IMR-90 (cell line): ENCODE measurements at regions not wholly inside any gene's neighbourhood (a gene's known extent, or its start where the extent isn't known, plus 50 kb on each side); places are given as distances from the start of the nearest gene placed in this dataset.
A peak's percentile ranks its signal among the peaks of the same experiment; 100 is the strongest.

Source experiments
- ATAC-seq: fragments of 200-7000 bp; cut with Tn5 transposase; 2 replicates; pipeline ENCODE4 v1.9.1; 2020; ENCODE audit warnings: low read depth, mild to moderate bottlenecking, moderate library complexity
- BruUV-seq: library from RNA; stranded (reverse); fragments of 400-500 nt; replicated peaks from 2 replicates; lab custom pipeline; 2021; lab: Mats Ljungman, UMichigan
- CTCF ChIA-PET: fragments of 300-600 bp; formaldehyde crosslinking; extraction: SDS; loops from one replicate; lab custom pipeline; 2021; ENCODE audit warnings: antibody characterized with exemption; lab: Yijun Ruan, JAX
- POLR2A ChIA-PET: fragments of 300-600 bp; sonication (Branson Sonifier 250); formaldehyde crosslinking; loops from one replicate; lab custom pipeline; 2022; ENCODE audit warnings: antibody characterized with exemption; ENCODE audit not compliant: unreplicated experiment; lab: Charles Lee
- DNase-seq: peaks from one replicate; pipeline ENCODE4 v3.0.0; 2013
- H2AFZ ChIP-seq: replicated peaks from 2 replicates; pipeline ENCODE3; 2013; ENCODE audit warnings: low read length, mild to moderate bottlenecking; ENCODE audit not compliant: poor library complexity
- H2AK5ac ChIP-seq: 2 replicates; pipeline ENCODE4 v1.6.1; 2013; ENCODE audit warnings: low read depth, low read length, inconsistent platforms
- H2AK9ac ChIP-seq: replicated peaks from 2 replicates; pipeline ENCODE3; 2013; ENCODE audit warnings: mild to moderate bottlenecking, low read depth, low read length, moderate library complexity; ENCODE audit not compliant: poor library complexity
- H2BK120ac ChIP-seq: 2 replicates; pipeline ENCODE4 v1.6.1; 2013; ENCODE audit warnings: low read depth, low read length, inconsistent platforms
- H2BK15ac ChIP-seq: 3 replicates; pipeline ENCODE4 v1.6.1; 2013; ENCODE audit warnings: low read depth, low read length, inconsistent platforms
- H2BK20ac ChIP-seq: 2 replicates; pipeline ENCODE4 v1.6.1; 2013; ENCODE audit warnings: low read depth, mild to moderate bottlenecking, inconsistent platforms, low read length, moderate library complexity
- H2BK5ac ChIP-seq: 2 replicates; pipeline ENCODE4 v1.6.1; 2013; ENCODE audit warnings: mild to moderate bottlenecking, low read depth, low read length, inconsistent platforms; ENCODE audit not compliant: poor library complexity, severe bottlenecking
- H3K14ac ChIP-seq: replicated peaks from 2 replicates; pipeline ENCODE4 v1.6.1; 2013; ENCODE audit warnings: low read depth, low read length, inconsistent platforms
- H3K18ac ChIP-seq: 2 replicates; pipeline ENCODE4 v1.6.1; 2013; ENCODE audit warnings: low read depth, low read length, control low read depth
- H3K23ac ChIP-seq: 2 replicates; pipeline ENCODE4 v1.6.1; 2013; ENCODE audit warnings: low read depth, low read length, inconsistent platforms
- H3K27ac ChIP-seq: 2 replicates; pipeline ENCODE4 v1.5.1; 2013; ENCODE audit warnings: mild to moderate bottlenecking, control low read depth, low read length; ENCODE audit not compliant: insufficient read depth
- H3K27me3 ChIP-seq: 2 replicates; pipeline ENCODE4 v1.6.1; 2013; ENCODE audit warnings: low read length; ENCODE audit not compliant: control insufficient read depth, insufficient read depth
- H3K36me3 ChIP-seq: 2 replicates; pipeline ENCODE4 v1.6.1; 2013; ENCODE audit warnings: low read length, mixed read lengths; ENCODE audit not compliant: control insufficient read depth, insufficient read depth
- H3K4ac ChIP-seq: 2 replicates; pipeline ENCODE4 v1.6.1; 2013; ENCODE audit warnings: low read depth, low read length, inconsistent platforms
- H3K4me1 ChIP-seq: 2 replicates; pipeline ENCODE4 v1.6.1; 2013; ENCODE audit warnings: low read length, mixed read lengths; ENCODE audit not compliant: control insufficient read depth, insufficient read depth
- H3K4me2 ChIP-seq: 2 replicates; pipeline ENCODE4 v1.6.1; 2013; ENCODE audit warnings: low read depth, mild to moderate bottlenecking, control low read depth, low read length, moderate library complexity
- H3K4me3 ChIP-seq: 2 replicates; pipeline ENCODE4 v1.5.1; 2013; ENCODE audit warnings: low read depth, mild to moderate bottlenecking, control low read depth, low read length, moderate library complexity; ENCODE audit not compliant: insufficient read depth
- H3K56ac ChIP-seq: 2 replicates; pipeline ENCODE4 v1.6.1; 2013; ENCODE audit warnings: low read length, inconsistent platforms; ENCODE audit not compliant: insufficient read depth; ENCODE audit errors: extremely low read depth
- H3K79me1 ChIP-seq, 2 experiments: 2 replicates each; pipeline ENCODE4 v1.6.1; 2013; ENCODE audit warnings: low read length in 2 of 2, inconsistent platforms in 1 of 2, low read depth in 1 of 2
- H3K9ac ChIP-seq: 2 replicates; pipeline ENCODE4 v1.6.1; 2013; ENCODE audit warnings: low read depth, low read length, control low read depth
- H3K9me1 ChIP-seq: 2 replicates; pipeline ENCODE4 v1.6.1; 2013; ENCODE audit warnings: low read length, inconsistent platforms; ENCODE audit not compliant: insufficient read depth
- H3K9me3 ChIP-seq: 2 replicates; pipeline ENCODE4 v1.6.1; 2013; ENCODE audit warnings: low read length; ENCODE audit not compliant: control insufficient read depth, insufficient read depth
- H4K20me1 ChIP-seq: 2 replicates; pipeline ENCODE4 v1.6.1; 2013; ENCODE audit warnings: low read length, inconsistent platforms; ENCODE audit not compliant: insufficient read depth
- H4K5ac ChIP-seq: 2 replicates; pipeline ENCODE4 v1.6.1; 2013; ENCODE audit warnings: mild to moderate bottlenecking, low read depth, low read length, control low read depth
- H4K8ac ChIP-seq, 2 experiments: 2 replicates each; pipeline ENCODE4 v1.6.1; 2013; ENCODE audit warnings: low read depth in 2 of 2, low read length in 2 of 2, control low read depth in 1 of 2, inconsistent platforms in 1 of 2
- H4K91ac ChIP-seq: 2 replicates; pipeline ENCODE4 v1.6.1; 2013; ENCODE audit warnings: low read depth, low read length, inconsistent platforms; ENCODE audit not compliant: insufficient read depth
- CHD1 ChIP-seq: IDR thresholded peaks from 2 replicates; pipeline ENCODE4 v1.6.1; 2012; ENCODE audit warnings: low read depth, low read length, improper control_type of control experiment
- RCOR1 ChIP-seq: IDR thresholded peaks from 2 replicates; pipeline ENCODE4 v1.6.1; 2012; ENCODE audit warnings: mild to moderate bottlenecking, low read length, improper control_type of control experiment; ENCODE audit not compliant: insufficient replicate concordance
- dilution Hi-C: fragments of 300-500 bp; cut with HindIII; formaldehyde crosslinking; loops from one replicate; pipeline ENCODE4 v1.14.3; 2018; ENCODE audit warnings: low sequenced_read_pairs; ENCODE audit not compliant: unreplicated experiment
- in situ Hi-C: fragments of 300-500 bp; cut with MboI; formaldehyde crosslinking; loops from 3 replicates; pipeline ENCODE4 v1.14.3; 2019; ENCODE audit warnings: low sequenced_read_pairs, inconsistent platforms, mixed read lengths
- intact Hi-C: fragments of 100-400 bp; cut with micrococcal nuclease; formaldehyde crosslinking; loops from 2 replicates; pipeline ENCODE4 v1.10.0; 2022
- TF ChIP-seq, protein P1 (sequence below): conservative IDR thresholded peaks from 2 replicates; pipeline ENCODE4 v1.5.1; 2012; ENCODE audit warnings: mild to moderate bottlenecking, low read depth, low read length, improper control_type of control experiment

DNA sequence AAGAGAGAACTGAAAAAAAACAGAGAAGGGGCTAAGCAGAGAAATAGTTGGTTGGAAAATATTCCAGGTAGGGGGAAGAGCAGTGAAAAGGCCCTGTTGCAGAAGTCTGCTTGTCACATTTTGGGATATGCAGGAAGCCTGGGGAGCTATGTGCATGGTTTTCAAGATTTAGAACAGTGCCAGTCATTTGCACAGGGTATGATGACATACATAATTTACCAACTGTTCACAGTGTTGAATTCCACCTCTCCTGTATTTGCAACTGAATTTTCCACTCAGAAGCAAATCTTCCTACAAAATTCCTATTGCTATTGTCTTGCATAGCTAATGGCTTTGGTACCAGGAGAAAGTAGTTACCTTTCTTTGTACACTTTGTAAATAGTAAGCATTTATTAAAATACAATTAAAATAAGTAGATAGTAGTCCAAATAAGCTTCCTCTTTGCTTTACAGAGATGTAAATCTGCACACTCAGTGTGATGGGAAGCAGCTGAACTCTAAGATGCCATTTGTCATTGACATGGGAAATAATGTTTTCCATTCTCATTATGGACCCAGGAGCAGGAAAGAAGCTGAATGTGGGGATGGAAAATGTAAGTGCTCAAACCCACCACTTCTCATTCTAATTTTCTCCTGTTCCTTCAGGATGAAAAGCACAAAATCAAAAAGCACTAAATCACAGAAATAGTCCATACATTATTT, 177.4 kb downstream of the BTG1 start:
- Histone ChIP-seq H3K23ac (no peak overlapping the region), H3K4ac (no peak overlapping the region), H3K56ac (no peak overlapping the region), H3K4me1 (peaks cover 1% of the 10 kb centered on the region; the same call in 1 of the 2 replicates), H2AK9ac (no peak overlapping the region), H3K9me1 (no peaks in the 10 kb centered on the region), H2BK120ac (no peak overlapping the region), H3K14ac (0 out of 2 replicates have a peak overlapping the region, but pooled peaks have one; percentile 19), H3K9me3 (peaks cover 2% of the 10 kb centered on the region; the same call in 1 of the 2 replicates), H4K5ac (no peak overlapping the region), H3K4me3 (no peak overlapping the region), H2AFZ (no peak overlapping the region), H4K20me1 (no peaks in the 10 kb centered on the region), H3K79me1 (no peaks in the 10 kb centered on the region), H3K27ac (no peak overlapping the region), H2BK15ac (no peak overlapping the region), H4K8ac (no peak overlapping the region), H2BK5ac (no peak overlapping the region), H3K9ac (no peak overlapping the region), H2AK5ac (no peak overlapping the region), H4K91ac (no peak overlapping the region), H3K18ac (no peak overlapping the region; the same call in 1 of the 2 replicates), H3K4me2 (no peak overlapping the region), H2BK20ac (no peak overlapping the region), H3K36me3 (no peaks in the 10 kb centered on the region), H3K27me3 (no peaks in the 10 kb centered on the region)
- ATAC-seq (no peak), DNase-seq (no peak)
- dilution Hi-C loops (no loop called here), in situ Hi-C loops (no loop called here), intact Hi-C loops (no loop called here)
- BruUV-seq = no TSS peak
- TF ChIP-seq CHD1 = no peak
- TF ChIP-seq, protein P1, sequence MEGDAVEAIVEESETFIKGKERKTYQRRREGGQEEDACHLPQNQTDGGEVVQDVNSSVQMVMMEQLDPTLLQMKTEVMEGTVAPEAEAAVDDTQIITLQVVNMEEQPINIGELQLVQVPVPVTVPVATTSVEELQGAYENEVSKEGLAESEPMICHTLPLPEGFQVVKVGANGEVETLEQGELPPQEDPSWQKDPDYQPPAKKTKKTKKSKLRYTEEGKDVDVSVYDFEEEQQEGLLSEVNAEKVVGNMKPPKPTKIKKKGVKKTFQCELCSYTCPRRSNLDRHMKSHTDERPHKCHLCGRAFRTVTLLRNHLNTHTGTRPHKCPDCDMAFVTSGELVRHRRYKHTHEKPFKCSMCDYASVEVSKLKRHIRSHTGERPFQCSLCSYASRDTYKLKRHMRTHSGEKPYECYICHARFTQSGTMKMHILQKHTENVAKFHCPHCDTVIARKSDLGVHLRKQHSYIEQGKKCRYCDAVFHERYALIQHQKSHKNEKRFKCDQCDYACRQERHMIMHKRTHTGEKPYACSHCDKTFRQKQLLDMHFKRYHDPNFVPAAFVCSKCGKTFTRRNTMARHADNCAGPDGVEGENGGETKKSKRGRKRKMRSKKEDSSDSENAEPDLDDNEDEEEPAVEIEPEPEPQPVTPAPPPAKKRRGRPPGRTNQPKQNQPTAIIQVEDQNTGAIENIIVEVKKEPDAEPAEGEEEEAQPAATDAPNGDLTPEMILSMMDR = no peak
- no peak for TF ChIP-seq RCOR1
- CTCF ChIA-PET = no interaction called here
- POLR2A ChIA-PET = no interaction called here
